ENCODE measurements at regions not wholly inside any gene's neighbourhood (a gene's known extent, or its start where the extent isn't known, plus 50 kb on each side); places are given as distances from the start of the nearest gene placed in this dataset.
A peak's percentile ranks its signal among the peaks of the same experiment; 100 is the strongest.
"Not testable (repeated sequence)": the region's sequence is repeated elsewhere in the genome, so short reads cannot be mapped to it uniquely, and the experiment has no call there.

DNA sequence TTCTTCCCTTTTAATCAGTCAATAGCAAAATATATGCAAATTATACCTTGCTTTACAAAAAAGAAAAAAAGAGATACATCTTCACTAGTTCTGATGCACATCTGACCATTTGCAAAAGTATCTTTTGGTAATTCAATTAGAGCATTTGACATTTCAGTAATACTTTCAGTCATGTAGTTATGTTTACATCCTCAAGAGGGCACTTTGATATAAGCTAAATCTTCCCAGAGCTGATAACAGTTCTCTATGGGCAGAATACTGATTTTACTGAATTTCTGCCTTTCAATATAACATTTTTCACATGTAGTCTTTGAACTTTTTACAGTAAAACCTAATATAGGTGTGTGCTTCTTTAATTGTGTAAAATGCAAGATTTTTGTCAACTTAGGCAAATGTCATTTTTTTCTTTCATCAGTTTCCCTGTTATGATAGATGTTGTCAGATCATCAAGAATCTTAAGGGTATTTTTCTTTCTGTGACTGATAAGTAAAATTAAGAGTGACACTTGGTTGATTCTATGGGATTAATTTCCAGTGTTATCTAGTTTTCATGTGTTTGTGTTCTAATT, 703.5 kb upstream of the SEMA3D start:
- DNase-seq (ENCODE audit: low spot score), result peak; percentile 35

DNA sequence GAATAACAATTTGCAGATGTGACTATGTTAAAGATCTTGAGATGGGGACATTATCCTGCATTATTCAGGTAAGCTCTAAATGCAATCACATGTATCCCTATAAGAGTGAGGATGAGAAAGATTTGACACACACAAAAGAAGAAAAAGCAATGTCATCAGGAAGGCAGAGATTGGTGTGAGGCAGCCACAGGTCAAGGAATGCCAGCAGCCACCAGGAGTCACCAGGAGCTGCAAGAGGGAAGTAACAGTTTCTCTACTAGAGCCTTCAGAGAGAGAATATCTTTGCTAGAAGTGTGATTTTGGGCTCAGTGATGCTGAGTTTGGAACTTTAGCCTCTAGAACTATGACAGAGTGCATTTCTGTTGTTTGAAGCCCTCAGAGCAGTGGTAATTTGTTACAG, 700.3 kb upstream of the SEMA3D start:
- DNase-seq (ENCODE audit: low spot score), result no peak

- DNase-seq (ENCODE audit: low spot score), result no peak
Measured at GRCh38 chr7:85882335-85882734, 695.5 kb upstream of the SEMA3D start.

GRCh38 chr7:85875398-85875797, 688.5 kb upstream of the SEMA3D start:
- DNase-seq (ENCODE audit: low spot score), result no peak

DNA sequence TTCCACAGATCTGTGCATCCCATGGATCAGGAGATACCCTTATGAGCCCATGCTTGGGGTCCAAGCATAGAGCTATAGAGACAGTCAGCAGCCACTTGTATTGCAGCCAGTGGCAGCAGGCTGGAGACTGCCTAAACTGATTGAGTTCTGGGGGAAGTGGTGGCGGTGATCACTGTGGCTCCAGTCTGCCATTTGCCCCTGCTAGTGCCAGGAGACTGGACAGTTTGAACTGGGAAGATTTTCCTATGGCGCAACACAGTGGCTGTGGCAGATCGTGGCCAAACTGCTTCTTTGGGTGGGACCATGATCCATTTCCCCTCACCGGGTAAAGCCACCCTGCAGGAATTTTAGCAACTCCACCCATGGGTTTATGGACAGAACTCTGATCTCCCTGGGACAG, 679.7 kb upstream of the SEMA3D start:
- no peak for DNase-seq (ENCODE audit: low spot score)

- no peak for DNase-seq (ENCODE audit: low spot score)
Measured at GRCh38 chr7:85851571-85852193, 664.8 kb upstream of the SEMA3D start.

DNA sequence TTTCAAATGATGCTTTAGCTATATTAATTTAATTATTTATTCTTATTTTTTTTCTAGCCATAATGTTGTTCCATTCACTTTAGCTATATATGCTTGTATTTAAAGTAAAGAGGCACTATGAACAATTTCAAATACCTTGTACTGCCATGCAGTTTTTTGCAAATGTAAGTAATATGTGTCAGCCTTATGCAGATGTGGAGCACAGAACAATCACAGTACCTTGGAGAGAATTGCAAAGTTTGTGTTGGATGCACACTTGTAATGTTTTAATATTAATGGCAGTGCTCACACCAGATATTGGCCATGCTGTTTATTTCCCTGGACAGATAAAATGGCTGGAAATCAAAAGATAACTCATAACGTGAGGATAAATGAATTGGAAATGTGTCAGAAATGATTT, 663.5 kb upstream of the SEMA3D start:
- no peak for DNase-seq (ENCODE audit: low spot score)

GRCh38 chr7:85840554-85840953, 653.7 kb upstream of the SEMA3D start:
- no peak for DNase-seq (ENCODE audit: low spot score)

- no peak for DNase-seq (ENCODE audit: low spot score)
Measured at GRCh38 chr7:85833066-85833465, 646.2 kb upstream of the SEMA3D start.

- DNase-seq (ENCODE audit: low spot score), result no peak
Measured at GRCh38 chr7:85830982-85831381, 644.1 kb upstream of the SEMA3D start.

DNA sequence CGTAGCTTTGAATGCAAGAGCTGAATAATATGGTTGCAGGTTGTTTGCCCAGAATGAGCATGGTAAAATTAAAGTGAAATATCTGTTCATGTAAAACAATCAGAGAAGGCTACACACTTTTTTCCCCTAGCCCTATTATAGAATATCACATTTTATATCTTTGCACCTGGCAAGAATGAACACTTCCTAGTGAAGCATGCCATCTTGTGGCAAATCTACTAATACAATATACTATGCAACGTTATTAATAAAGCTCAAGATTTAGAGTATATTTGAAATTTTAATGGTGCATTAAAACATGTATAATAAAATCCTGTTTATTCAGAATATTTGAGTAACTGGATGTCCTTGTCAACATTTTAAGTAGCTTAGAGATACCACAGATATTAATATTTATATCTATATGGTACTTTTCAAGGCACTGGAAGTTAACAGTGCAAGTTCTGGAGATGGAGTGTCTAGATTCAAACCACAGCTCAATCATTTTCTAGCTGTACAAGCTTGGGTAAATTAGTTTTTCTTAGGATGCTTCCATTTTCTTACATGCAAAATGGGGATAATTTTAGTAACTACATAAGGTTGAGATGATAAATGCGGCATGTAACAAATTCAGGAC, 643.1 kb upstream of the SEMA3D start:
- DNase-seq (ENCODE audit: low spot score), result no peak

GRCh38 chr7:85829176-85829575, 642.3 kb upstream of the SEMA3D start:
- DNase-seq (ENCODE audit: low spot score), result no peak

DNA sequence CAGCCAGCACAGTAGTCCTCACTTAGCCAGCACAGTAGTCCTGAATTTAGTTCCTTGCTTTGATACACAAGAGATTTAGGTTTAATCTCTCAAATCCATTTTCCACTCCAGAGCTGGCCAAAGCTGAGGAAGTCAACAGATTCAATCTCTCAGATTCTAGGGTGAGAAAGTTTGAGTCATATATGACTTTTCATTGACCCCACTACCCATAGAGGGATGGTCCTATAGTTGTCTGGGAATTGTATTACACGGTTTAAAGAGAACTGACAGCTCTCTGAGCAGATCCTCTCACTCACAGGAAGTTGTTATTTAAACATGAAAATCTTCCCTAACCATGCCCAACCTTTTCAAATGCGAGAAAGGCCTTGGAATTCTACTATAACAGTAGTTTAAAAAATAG, 641.8 kb upstream of the SEMA3D start:
- no peak for DNase-seq (ENCODE audit: low spot score)

GRCh38 chr7:85823396-85824080, 636.7 kb upstream of the SEMA3D start:
- DNase-seq (ENCODE audit: low spot score), result no peak

GRCh38 chr7:85821926-85822325, 635.1 kb upstream of the SEMA3D start:
- DNase-seq (ENCODE audit: low spot score), result no peak

DNA sequence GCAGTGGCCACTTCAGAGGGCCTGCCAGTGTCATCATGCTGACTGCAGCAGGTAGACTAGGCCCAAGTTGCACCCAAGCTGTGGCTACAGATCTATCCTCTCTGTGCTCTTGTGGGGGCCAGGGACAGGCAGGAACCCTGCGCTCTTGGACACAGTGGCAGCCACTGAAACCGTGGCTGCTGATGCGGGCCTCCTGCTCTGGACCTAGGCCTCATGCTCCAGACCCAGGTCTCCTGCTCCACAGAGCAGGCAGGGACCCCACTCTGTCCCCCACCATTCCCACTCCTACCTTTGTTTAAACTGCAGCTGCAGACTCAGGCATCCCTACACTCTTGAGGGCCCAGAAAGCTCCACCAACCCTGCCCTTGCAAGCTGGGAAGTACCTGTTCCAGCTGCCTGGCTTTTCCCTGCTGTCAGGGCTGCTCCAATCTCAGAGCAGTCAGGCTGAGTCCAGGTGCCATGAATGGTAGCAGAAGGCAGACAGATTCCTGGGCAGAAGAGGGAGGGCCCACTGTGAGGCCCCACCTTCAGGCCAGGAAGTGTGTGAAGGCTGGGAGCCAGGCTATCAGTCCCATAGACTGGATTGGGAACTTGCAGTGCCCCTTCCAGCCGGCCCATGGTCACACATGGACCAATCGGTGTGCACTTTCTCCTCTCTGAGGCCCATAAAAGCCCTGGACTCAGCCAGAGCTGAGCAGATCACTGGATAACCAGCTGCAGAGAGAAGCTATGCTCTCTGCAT, 634.0 kb upstream of the SEMA3D start:
- DNase-seq (ENCODE audit: low spot score), result no peak

DNA sequence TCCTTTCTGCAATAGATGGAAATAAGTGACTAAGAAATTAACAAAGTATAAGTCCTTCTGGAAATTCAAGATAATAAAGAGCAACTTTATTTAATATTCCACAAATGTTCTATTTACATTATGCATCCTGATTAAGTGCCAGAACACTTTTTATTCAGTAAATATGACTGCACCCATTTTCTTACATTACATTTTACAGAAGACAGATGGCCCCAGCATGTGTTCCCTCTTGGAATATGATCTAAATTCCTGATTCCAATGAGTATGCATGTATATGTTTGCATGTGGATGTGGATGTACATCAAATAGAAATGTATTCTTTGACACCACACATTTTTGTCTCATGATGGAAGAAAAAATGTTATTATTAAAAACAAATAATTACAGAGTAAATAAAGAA, 628.7 kb upstream of the SEMA3D start:
- no peak for DNase-seq (ENCODE audit: low spot score)

- peak; percentile 23 for DNase-seq (ENCODE audit: low spot score)
Measured at GRCh38 chr7:85806321-85806720, 619.5 kb upstream of the SEMA3D start.

GRCh38 chr7:85805656-85806055, 618.8 kb upstream of the SEMA3D start:
- no peak for DNase-seq (ENCODE audit: low spot score)

GRCh38 chr7:85805249-85805648, 618.4 kb upstream of the SEMA3D start:
- no peak for DNase-seq (ENCODE audit: low spot score)

- no peak for DNase-seq (ENCODE audit: low spot score)
Measured at GRCh38 chr7:85802211-85802610, 615.4 kb upstream of the SEMA3D start.

DNA sequence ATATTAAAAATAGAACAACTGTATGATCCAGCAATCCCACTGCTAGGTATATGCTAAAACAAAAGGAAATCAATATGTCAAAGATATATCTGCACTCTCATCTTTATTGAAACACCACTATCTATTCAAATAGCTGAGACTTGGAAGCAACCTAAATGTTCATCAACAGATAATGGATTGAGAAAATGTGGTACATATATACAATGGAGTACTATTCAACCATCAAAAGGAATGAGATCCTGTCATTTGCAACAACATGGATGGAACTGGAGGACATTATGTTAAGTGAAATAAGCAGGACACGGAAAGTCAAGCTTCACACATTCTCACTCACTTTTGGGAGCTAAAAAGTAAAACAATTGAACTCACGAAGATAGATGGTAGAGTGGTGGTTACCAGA, 610.1 kb upstream of the SEMA3D start:
- DNase-seq (ENCODE audit: low spot score), result no peak

DNA sequence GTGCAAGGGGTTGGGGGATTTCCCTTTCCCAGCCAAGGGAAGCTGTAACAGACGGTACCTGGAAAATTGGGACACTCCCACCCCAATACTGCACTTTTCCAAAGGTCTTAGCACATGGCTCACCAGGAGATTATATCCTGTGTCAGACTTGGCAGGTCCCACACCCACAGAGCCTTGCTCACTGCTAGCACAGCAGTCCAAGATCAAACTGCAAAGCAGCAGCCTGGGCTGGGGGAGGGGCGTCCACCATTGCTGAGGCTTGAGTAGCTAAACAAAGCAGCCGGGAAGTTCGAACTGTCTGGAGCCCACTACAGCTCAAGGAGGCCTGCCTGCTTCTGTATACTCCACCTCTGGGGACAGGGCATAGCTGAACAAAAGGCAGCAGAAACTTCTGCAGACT, 604.2 kb upstream of the SEMA3D start:
- DNase-seq (ENCODE audit: low spot score), result not testable (repeated sequence)
